ENCODE measurements at regions not wholly inside any gene's neighbourhood (a gene's known extent, or its start where the extent isn't known, plus 50 kb on each side); places are given as distances from the start of the nearest gene placed in this dataset.

- no peaks in the 10 kb centered on the region for H3K4me1 ChIP-seq
- no peak overlapping the region for H3K4me3 ChIP-seq
- H3K27ac ChIP-seq: no peak overlapping the region
- ATAC-seq (no peak), DNase-seq (no peak)
- intact Hi-C loops (cut with DNase I; ENCODE audit: low total_unique reads): no loop called here
- H3K27me3 ChIP-seq: no peaks in the 10 kb centered on the region
- in situ Hi-C loops (cut with MboI; ENCODE audit: low sequenced_read_pairs in 4 of 4): loop anchor here in 1 of 4 donors (25.0 kb wide), 1 partner anchor 98 kb away; no protein-coding TSS in a partner anchor
- TF ChIP-seq CTCF (IDR thresholded peaks at IDR 0.05 in 4 of 5, conservative IDR thresholded peaks at IDR 0.05 in 1 of 5) (no peak), POLR2A (IDR thresholded peaks at IDR 0.05) (no peak)
- no peaks in the 10 kb centered on the region for H3K9me3 ChIP-seq
- H3K36me3 ChIP-seq: no peaks in the 10 kb centered on the region
Observed at GRCh38 chr9:103913899-103914298, 180.2 kb upstream of the SMC2 start.

GRCh38 chr9:103919605-103920209 lies 174.4 kb upstream of the SMC2 start:
- Histone ChIP-seq H3K9me3 (no peaks in the 10 kb centered on the region), H3K4me3 (no peak overlapping the region), H3K27me3 (no peaks in the 10 kb centered on the region), H3K36me3 (no peaks in the 10 kb centered on the region), H3K27ac (no peak overlapping the region), H3K4me1 (no peaks in the 10 kb centered on the region)
- in situ Hi-C loops (cut with MboI; ENCODE audit: low sequenced_read_pairs in 4 of 4): loop anchor here in 1 of 4 donors (25.0 kb wide), 1 partner anchor 93 kb away; no protein-coding TSS in a partner anchor
- intact Hi-C loops (cut with DNase I; ENCODE audit: low total_unique reads): no loop called here
- ATAC-seq (no peak), DNase-seq (no peak)
- no peak for TF ChIP-seq CTCF (IDR thresholded peaks at IDR 0.05 in 4 of 5, conservative IDR thresholded peaks at IDR 0.05 in 1 of 5)
- TF ChIP-seq POLR2A (IDR thresholded peaks at IDR 0.05): no peak

- Histone ChIP-seq H3K27me3 (no peaks in the 10 kb centered on the region), H3K4me3 (no peak overlapping the region), H3K9me3 (no peaks in the 10 kb centered on the region), H3K36me3 (no peaks in the 10 kb centered on the region), H3K27ac (no peak overlapping the region), H3K4me1 (no peaks in the 10 kb centered on the region)
- in situ Hi-C loops (cut with MboI; ENCODE audit: low sequenced_read_pairs in 4 of 4): no loop called here
- no peak for TF ChIP-seq POLR2A (IDR thresholded peaks at IDR 0.05)
- no peak for TF ChIP-seq CTCF (IDR thresholded peaks at IDR 0.05 in 4 of 5, conservative IDR thresholded peaks at IDR 0.05 in 1 of 5)
- intact Hi-C loops (cut with DNase I; ENCODE audit: low total_unique reads): no loop called here
- DNase-seq (no peak), ATAC-seq (no peak)
Observed at GRCh38 chr9:103928442-103928841, 165.7 kb upstream of the SMC2 start.

- H3K4me1 ChIP-seq: no peaks in the 10 kb centered on the region
- ATAC-seq (no peak), DNase-seq (no peak)
- intact Hi-C loops (cut with DNase I; ENCODE audit: low total_unique reads) (no loop called here), in situ Hi-C loops (cut with MboI; ENCODE audit: low sequenced_read_pairs in 4 of 4) (no loop called here)
- no peak overlapping the region for H3K27ac ChIP-seq
- no peak overlapping the region for H3K4me3 ChIP-seq
- no peaks in the 10 kb centered on the region for H3K9me3 ChIP-seq
- TF ChIP-seq POLR2A (IDR thresholded peaks at IDR 0.05): no peak
- TF ChIP-seq CTCF (IDR thresholded peaks at IDR 0.05 in 4 of 5, conservative IDR thresholded peaks at IDR 0.05 in 1 of 5): no peak
- no peaks in the 10 kb centered on the region for H3K36me3 ChIP-seq
- no peaks in the 10 kb centered on the region for H3K27me3 ChIP-seq
Observed at GRCh38 chr9:103941104-103941503, 153.0 kb upstream of the SMC2 start.

GRCh38 chr9:103942200-103942599 lies 151.9 kb upstream of the SMC2 start:
- TF ChIP-seq POLR2A (IDR thresholded peaks at IDR 0.05): no peak
- TF ChIP-seq CTCF (IDR thresholded peaks at IDR 0.05 in 4 of 5, conservative IDR thresholded peaks at IDR 0.05 in 1 of 5): no peak
- ATAC-seq (no peak), DNase-seq (no peak)
- Histone ChIP-seq H3K4me1 (no peaks in the 10 kb centered on the region), H3K27ac (no peak overlapping the region), H3K4me3 (no peak overlapping the region), H3K9me3 (no peaks in the 10 kb centered on the region), H3K36me3 (no peaks in the 10 kb centered on the region), H3K27me3 (no peaks in the 10 kb centered on the region)
- in situ Hi-C loops (cut with MboI; ENCODE audit: low sequenced_read_pairs in 4 of 4) (no loop called here), intact Hi-C loops (cut with DNase I; ENCODE audit: low total_unique reads) (no loop called here)
